Lower leg skin (tissue), 3 donors: ENCODE measurements at regions not wholly inside any gene's neighbourhood (a gene's known extent, or its start where the extent isn't known, plus 50 kb on each side); places are given as distances from the start of the nearest gene placed in this dataset.

ENCODE experiments used
- CTCF ChIP-seq, 3 donors: fragments of 450-650 bp; IDR thresholded peaks; one replicate each; pipeline ENCODE4 v1.5.1; 2016; ENCODE audit warnings: antibody characterized with exemption in 3 of 3, mild to moderate bottlenecking in 3 of 3, moderate library complexity in 2 of 3
- POLR2A ChIP-seq, 2 donors: fragments of 450-650 bp; IDR thresholded peaks; one replicate each; pipeline ENCODE4 v1.6.1; 2016 to 2017; ENCODE audit warnings: antibody characterized with exemption in 2 of 2, mild to moderate bottlenecking in 1 of 2, moderate library complexity in 1 of 2

GRCh38 chr6:15768999-15769398, 106.2 kb upstream of the DTNBP1 start:
- TF ChIP-seq CTCF (IDR thresholded peaks at IDR 0.05) (no peak), POLR2A (IDR thresholded peaks at IDR 0.05) (no peak)
